H9 (cell line): ENCODE measurements at regions not wholly inside any gene's neighbourhood (a gene's known extent, or its start where the extent isn't known, plus 50 kb on each side); places are given as distances from the start of the nearest gene placed in this dataset.

ENCODE experiments used
- DNase-seq: peaks from one replicate; pipeline ENCODE4 v3.0.0-alpha.2; 2017
- H2AFZ ChIP-seq: one replicate; pipeline ENCODE4 v1.6.1; 2013; ENCODE audit warnings: mild to moderate bottlenecking, low read length, control low read depth, moderate library complexity
- H2AK5ac ChIP-seq: 2 replicates; pipeline ENCODE4 v1.6.1; 2013; ENCODE audit warnings: low read length, control low read depth, mixed read lengths; ENCODE audit not compliant: insufficient read length
- H2BK120ac ChIP-seq: one replicate; pipeline ENCODE4 v1.6.1; 2013; ENCODE audit warnings: low read depth, mild to moderate bottlenecking, low read length, control low read depth, inconsistent platforms; ENCODE audit not compliant: poor library complexity, severe bottlenecking
- H2BK12ac ChIP-seq: 2 replicates; pipeline ENCODE4 v1.6.1; 2013; ENCODE audit warnings: low read length, control low read depth, mixed read lengths, low read depth; ENCODE audit not compliant: insufficient read length
- H2BK15ac ChIP-seq: 2 replicates; pipeline ENCODE4 v1.6.1; 2013; ENCODE audit warnings: low read depth, low read length, control low read depth
- H2BK20ac ChIP-seq: one replicate; pipeline ENCODE4 v1.6.1; 2013; ENCODE audit warnings: low read depth, mild to moderate bottlenecking, low read length, control low read depth, inconsistent platforms; ENCODE audit not compliant: poor library complexity, severe bottlenecking
- H2BK5ac ChIP-seq: 2 replicates; pipeline ENCODE4 v1.6.1; 2013; ENCODE audit warnings: low read length, control low read depth, mixed read lengths; ENCODE audit not compliant: insufficient read length
- H3K14ac ChIP-seq: 2 replicates; pipeline ENCODE4 v1.6.1; 2013; ENCODE audit warnings: low read length, control low read depth; ENCODE audit not compliant: insufficient read depth
- H3K18ac ChIP-seq: 2 replicates; pipeline ENCODE4 v1.6.1; 2013; ENCODE audit warnings: low read depth, mild to moderate bottlenecking, mixed read lengths, low read length, control low read depth; ENCODE audit not compliant: insufficient read length
- H3K23ac ChIP-seq: 2 replicates; pipeline ENCODE4 v1.6.1; 2013; ENCODE audit warnings: low read length, control low read depth, mixed read lengths, low read depth; ENCODE audit not compliant: insufficient read length
- H3K23me2 ChIP-seq: 2 replicates; pipeline ENCODE4 v1.6.1; 2013; ENCODE audit warnings: low read depth, mild to moderate bottlenecking, mixed read lengths, low read length, control low read depth; ENCODE audit not compliant: insufficient read length, poor library complexity, severe bottlenecking
- H3K27ac ChIP-seq: 2 replicates; pipeline ENCODE4 v1.5.1; 2013; ENCODE audit warnings: low read length, control low read depth, mixed read lengths, low read depth; ENCODE audit not compliant: insufficient read length
- H3K27me3 ChIP-seq: 2 replicates; pipeline ENCODE4 v1.6.1; 2013; ENCODE audit warnings: low read length, control low read depth, inconsistent platforms; ENCODE audit not compliant: insufficient read depth
- H3K4ac ChIP-seq: 2 replicates; pipeline ENCODE4 v1.6.1; 2013; ENCODE audit warnings: low read depth, mild to moderate bottlenecking, control low read depth, inconsistent platforms, low read length, moderate library complexity
- H3K4me1 ChIP-seq: 2 replicates; pipeline ENCODE4 v1.6.1; 2013; ENCODE audit warnings: low read length, control low read depth, inconsistent platforms; ENCODE audit not compliant: insufficient read depth
- H3K4me2 ChIP-seq: 2 replicates; pipeline ENCODE4 v1.6.1; 2013; ENCODE audit warnings: low read length, control low read depth, mixed read lengths; ENCODE audit not compliant: insufficient read length, insufficient read depth
- H3K56ac ChIP-seq: 2 replicates; pipeline ENCODE4 v1.6.1; 2013; ENCODE audit warnings: low read depth, mild to moderate bottlenecking, mixed read lengths, low read length, control low read depth; ENCODE audit not compliant: insufficient read length
- H3K79me1 ChIP-seq: 2 replicates; pipeline ENCODE4 v1.6.1; 2013; ENCODE audit warnings: low read depth, mild to moderate bottlenecking, moderate library complexity, low read length, control low read depth, inconsistent platforms; ENCODE audit not compliant: insufficient read depth, poor library complexity, severe bottlenecking
- H3K79me2 ChIP-seq: 2 replicates; pipeline ENCODE4 v1.6.1; 2013; ENCODE audit warnings: low read length, control low read depth, inconsistent platforms; ENCODE audit not compliant: insufficient read depth
- H3K9ac ChIP-seq: 2 replicates; pipeline ENCODE4 v1.6.1; 2013; ENCODE audit warnings: low read length, control low read depth, mixed read lengths; ENCODE audit not compliant: insufficient read length; ENCODE audit errors: extremely low read depth
- H3K9me3 ChIP-seq: one replicate; pipeline ENCODE4 v1.6.1; 2013; ENCODE audit warnings: low read depth, low read length, inconsistent platforms; ENCODE audit not compliant: control insufficient read depth
- H3T11ph ChIP-seq: one replicate; pipeline ENCODE4 v1.6.1; 2013; ENCODE audit warnings: mild to moderate bottlenecking, low read length, control low read depth, inconsistent platforms
- H4K20me1 ChIP-seq: one replicate; pipeline ENCODE4 v1.6.1; 2013; ENCODE audit not compliant: control insufficient read depth, insufficient read length, insufficient read depth
- H4K5ac ChIP-seq: 2 replicates; pipeline ENCODE4 v1.6.1; 2013; ENCODE audit warnings: low read depth, mild to moderate bottlenecking, mixed read lengths, low read length, control low read depth; ENCODE audit not compliant: insufficient read length
- H4K8ac ChIP-seq: replicated peaks from 2 replicates; pipeline ENCODE4 v1.6.1; 2013; ENCODE audit warnings: low read length, control low read depth, mixed read lengths, low read depth; ENCODE audit not compliant: insufficient read length
- H4K91ac ChIP-seq: 2 replicates; pipeline ENCODE4 v1.6.1; 2013; ENCODE audit warnings: low read depth, mild to moderate bottlenecking, moderate library complexity, mixed read lengths, low read length, control low read depth; ENCODE audit not compliant: insufficient read length
- H3K27ac Mint-ChIP-seq, 3 experiments: 2 replicates in 2 of 3; 3 replicates in 1 of 3; pipeline ENCODE4 v1.8.0; 2020 to 2021; ENCODE audit warnings: mixed read lengths in 3 of 3, mild to moderate bottlenecking in 1 of 3, moderate library complexity in 1 of 3
- H3K27me3 Mint-ChIP-seq: 2 replicates; pipeline ENCODE4 v1.8.0; 2021; ENCODE audit warnings: low read depth, mild to moderate bottlenecking, moderate library complexity, mixed read lengths
- H3K36me3 Mint-ChIP-seq, 3 experiments: 2 replicates in 2 of 3; 3 replicates in 1 of 3; pipeline ENCODE4 v1.8.0; 2020 to 2021; ENCODE audit warnings: low read depth in 3 of 3, mixed read lengths in 3 of 3; ENCODE audit not compliant: insufficient read depth in 1 of 3
- H3K4me1 Mint-ChIP-seq, 2 experiments: 2 replicates each; pipeline ENCODE4 v1.8.0; 2020; ENCODE audit warnings: mixed read lengths in 2 of 2
- H3K4me3 Mint-ChIP-seq, 2 experiments: 2 replicates in 1 of 2; 3 replicates in 1 of 2; pipeline ENCODE4 v1.8.0; 2020 to 2021; ENCODE audit warnings: mild to moderate bottlenecking in 2 of 2, mixed read lengths in 2 of 2, moderate library complexity in 1 of 2
- H3K9me3 Mint-ChIP-seq, 2 experiments: 2 replicates in 1 of 2; 3 replicates in 1 of 2; pipeline ENCODE4 v1.8.0; 2020; ENCODE audit warnings: mild to moderate bottlenecking in 2 of 2, mixed read lengths in 2 of 2, moderate library complexity in 1 of 2
- WGBS: extraction: QIAGEN DNeasy Blood & Tissue Kit; methylation state at CpG from one replicate; pipeline ENCODE4 v1.1.7; 2013; ENCODE audit warnings: missing lambda C conversion rate, low lambda C conversion rate, mixed read lengths; ENCODE audit not compliant: insufficient read length; ENCODE audit errors: extremely low coverage; 5-methylcytosine and 5-hydroxymethylcytosine counted together
- TF ChIP-seq, protein P1 (sequence below): fragments of 200-600 bp; sonication (generic); conservative IDR thresholded peaks from 3 replicates; pipeline ENCODE4 v1.8.0; 2021; ENCODE audit warnings: antibody characterized with exemption, mild to moderate bottlenecking

DNA sequence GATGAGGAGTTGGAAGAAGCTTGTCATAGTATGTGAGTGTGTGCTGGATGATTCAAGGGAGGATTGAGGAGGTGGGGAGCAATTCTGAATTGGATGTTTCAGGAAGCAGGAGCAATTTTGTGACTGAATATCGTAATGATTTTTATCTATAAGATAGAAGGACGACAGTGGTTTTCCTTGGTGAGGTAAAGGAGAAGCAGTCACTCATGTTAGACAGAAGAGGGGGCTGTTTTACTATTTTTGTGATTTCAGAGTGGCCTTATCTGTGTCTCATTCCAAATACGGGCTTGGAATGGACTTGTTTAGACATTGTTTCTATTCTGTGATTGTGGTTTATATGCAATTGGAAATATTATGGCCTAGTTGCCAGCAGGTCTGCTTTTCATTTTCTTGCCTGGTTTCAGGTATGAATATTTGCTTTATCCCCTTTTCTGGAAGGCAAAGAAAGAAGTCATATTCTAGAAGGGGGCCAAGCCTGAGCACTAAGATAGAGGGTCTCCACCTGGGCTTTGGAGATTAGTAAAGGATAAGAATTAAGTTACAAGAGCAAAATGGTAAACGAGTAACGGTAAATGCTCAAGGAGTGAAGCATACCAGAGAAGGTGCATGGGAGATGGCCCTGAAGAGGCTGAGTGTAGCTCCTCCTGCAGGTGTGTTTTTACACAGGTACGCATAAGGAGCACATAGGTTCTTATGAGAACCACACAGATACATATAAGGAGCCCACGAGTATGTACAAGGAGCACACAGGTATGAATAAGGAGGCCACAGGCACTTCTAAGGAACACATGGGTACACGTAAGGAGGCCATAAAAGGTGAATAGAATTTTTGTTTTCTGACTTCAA, 124.6 kb upstream of the KCNAB1 start:
- H2BK12ac ChIP-seq = no peak overlapping the region
- WGBS = no CpG with 5 or more reads among the region's 8 CpGs
- Mint-ChIP-seq H3K27ac (no peak overlapping the region), H3K36me3 (peaks cover 0 to 1% (median 0%) of the 10 kb centered on the region in 3 experiments; a peak in 1 of 7 replicates), H3K4me3 (no peak overlapping the region), H3K9me3 (peaks cover 2 to 9% of the 10 kb centered on the region in 2 experiments; a peak in 2 of 5 replicates), H3K4me1 (peaks cover 8 to 13% of the 10 kb centered on the region in 2 experiments), H3K27me3 (no peaks in the 10 kb centered on the region; the same call in 1 of the 2 replicates)
- no peak overlapping the region for H3K27ac ChIP-seq
- H3K18ac ChIP-seq = no peak overlapping the region
- no peak overlapping the region for H2BK20ac ChIP-seq
- no peak overlapping the region for H3K4ac ChIP-seq
- no peak overlapping the region for H4K8ac ChIP-seq
- no peak overlapping the region for H3K56ac ChIP-seq
- H2AFZ ChIP-seq = no peak overlapping the region
- H3K4me1 ChIP-seq = no peaks in the 10 kb centered on the region
- no peak overlapping the region for H3K23ac ChIP-seq
- no peak overlapping the region for H2AK5ac ChIP-seq
- no peak overlapping the region for H3K9ac ChIP-seq
- H3K9me3 ChIP-seq = no peaks in the 10 kb centered on the region
- no peak overlapping the region for H3K4me2 ChIP-seq
- no peak for DNase-seq
- no peak overlapping the region for H2BK15ac ChIP-seq
- H3K79me1 ChIP-seq = no peaks in the 10 kb centered on the region
- TF ChIP-seq, protein P1, sequence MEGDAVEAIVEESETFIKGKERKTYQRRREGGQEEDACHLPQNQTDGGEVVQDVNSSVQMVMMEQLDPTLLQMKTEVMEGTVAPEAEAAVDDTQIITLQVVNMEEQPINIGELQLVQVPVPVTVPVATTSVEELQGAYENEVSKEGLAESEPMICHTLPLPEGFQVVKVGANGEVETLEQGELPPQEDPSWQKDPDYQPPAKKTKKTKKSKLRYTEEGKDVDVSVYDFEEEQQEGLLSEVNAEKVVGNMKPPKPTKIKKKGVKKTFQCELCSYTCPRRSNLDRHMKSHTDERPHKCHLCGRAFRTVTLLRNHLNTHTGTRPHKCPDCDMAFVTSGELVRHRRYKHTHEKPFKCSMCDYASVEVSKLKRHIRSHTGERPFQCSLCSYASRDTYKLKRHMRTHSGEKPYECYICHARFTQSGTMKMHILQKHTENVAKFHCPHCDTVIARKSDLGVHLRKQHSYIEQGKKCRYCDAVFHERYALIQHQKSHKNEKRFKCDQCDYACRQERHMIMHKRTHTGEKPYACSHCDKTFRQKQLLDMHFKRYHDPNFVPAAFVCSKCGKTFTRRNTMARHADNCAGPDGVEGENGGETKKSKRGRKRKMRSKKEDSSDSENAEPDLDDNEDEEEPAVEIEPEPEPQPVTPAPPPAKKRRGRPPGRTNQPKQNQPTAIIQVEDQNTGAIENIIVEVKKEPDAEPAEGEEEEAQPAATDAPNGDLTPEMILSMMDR = peak; percentile 75
- H4K5ac ChIP-seq = no peak overlapping the region
- H3K14ac ChIP-seq = no peak overlapping the region
- no peak overlapping the region for H2BK5ac ChIP-seq
- H3K79me2 ChIP-seq = no peaks in the 10 kb centered on the region
- H4K20me1 ChIP-seq = no peaks in the 10 kb centered on the region
- H4K91ac ChIP-seq = no peak overlapping the region
- no peak overlapping the region for H2BK120ac ChIP-seq
- H3K27me3 ChIP-seq = no peaks in the 10 kb centered on the region
- no peaks in the 10 kb centered on the region for H3K23me2 ChIP-seq
- H3T11ph ChIP-seq = no peak overlapping the region
